ENCODE measurements at regions not wholly inside any gene's neighbourhood (a gene's known extent, or its start where the extent isn't known, plus 50 kb on each side); places are given as distances from the start of the nearest gene placed in this dataset.

DNA sequence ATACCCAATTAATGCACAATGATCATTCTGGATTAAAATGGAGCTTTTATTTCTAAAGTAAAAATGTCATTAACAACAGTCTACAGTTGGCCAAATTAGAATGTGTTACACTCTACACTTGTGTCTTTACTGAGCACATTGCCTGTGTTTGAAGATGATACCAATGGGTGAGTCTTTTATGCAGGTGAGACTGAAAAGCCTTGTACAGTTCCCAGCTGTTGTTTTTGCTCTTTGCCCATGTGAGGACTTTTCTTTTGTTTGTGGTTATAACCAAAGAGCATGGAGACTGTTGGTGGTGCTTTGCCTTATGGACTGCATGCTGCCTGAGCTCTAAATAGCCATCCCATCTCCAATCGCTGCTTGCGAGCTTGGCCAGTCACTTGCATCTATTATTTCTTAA lies 264.5 kb downstream of the GATA3 start:
- H3K27me3 ChIP-seq, result peaks cover 6% of the 10 kb centered on the region
- no peak for DNase-seq (ENCODE audit: low spot score)

DNA sequence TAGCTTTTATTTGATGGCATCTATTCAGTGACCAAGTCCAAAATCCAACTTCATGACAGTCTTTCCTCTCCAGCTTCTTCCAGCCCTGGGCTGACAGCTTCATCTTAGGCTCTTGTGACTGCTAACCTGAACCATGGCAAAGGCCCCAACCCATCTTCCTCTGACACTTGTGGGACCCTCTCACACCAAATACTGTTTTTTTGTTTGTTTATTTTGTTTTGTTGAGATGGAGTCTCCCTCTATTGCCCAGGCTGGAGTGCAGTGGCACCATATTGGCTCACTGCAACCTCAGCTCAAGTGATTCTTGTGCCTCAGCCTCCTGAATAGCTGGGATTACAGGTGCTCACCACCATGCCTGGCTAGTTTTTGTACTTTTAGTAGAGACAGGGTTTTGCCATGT lies 265.2 kb downstream of the GATA3 start:
- Histone ChIP-seq H3K4me3 (no peak overlapping the region), H2AFZ (no peak overlapping the region), H3K79me2 (no peaks in the 10 kb centered on the region), H3K36me3 (replicated peaks; ENCODE audit: insufficient read depth, low read depth) (no peaks in the 10 kb centered on the region), H3K9me2 (replicated peaks; ENCODE audit: insufficient read depth) (no peaks in the 10 kb centered on the region), H3K27me3 (peaks cover 6% of the 10 kb centered on the region), H3K4me2 (no peak overlapping the region), H3K4me1 (ENCODE audit: insufficient read depth) (no peaks in the 10 kb centered on the region), H4K20me1 (ENCODE audit: insufficient read depth, poor library complexity, severe bottlenecking) (no peaks in the 10 kb centered on the region), H3K9me3 (ENCODE audit: low read depth) (no peaks in the 10 kb centered on the region), H3K27ac (no peak overlapping the region)
- DNase-seq (ENCODE audit: low spot score), result no peak
- TF ChIP-seq, protein P1, sequence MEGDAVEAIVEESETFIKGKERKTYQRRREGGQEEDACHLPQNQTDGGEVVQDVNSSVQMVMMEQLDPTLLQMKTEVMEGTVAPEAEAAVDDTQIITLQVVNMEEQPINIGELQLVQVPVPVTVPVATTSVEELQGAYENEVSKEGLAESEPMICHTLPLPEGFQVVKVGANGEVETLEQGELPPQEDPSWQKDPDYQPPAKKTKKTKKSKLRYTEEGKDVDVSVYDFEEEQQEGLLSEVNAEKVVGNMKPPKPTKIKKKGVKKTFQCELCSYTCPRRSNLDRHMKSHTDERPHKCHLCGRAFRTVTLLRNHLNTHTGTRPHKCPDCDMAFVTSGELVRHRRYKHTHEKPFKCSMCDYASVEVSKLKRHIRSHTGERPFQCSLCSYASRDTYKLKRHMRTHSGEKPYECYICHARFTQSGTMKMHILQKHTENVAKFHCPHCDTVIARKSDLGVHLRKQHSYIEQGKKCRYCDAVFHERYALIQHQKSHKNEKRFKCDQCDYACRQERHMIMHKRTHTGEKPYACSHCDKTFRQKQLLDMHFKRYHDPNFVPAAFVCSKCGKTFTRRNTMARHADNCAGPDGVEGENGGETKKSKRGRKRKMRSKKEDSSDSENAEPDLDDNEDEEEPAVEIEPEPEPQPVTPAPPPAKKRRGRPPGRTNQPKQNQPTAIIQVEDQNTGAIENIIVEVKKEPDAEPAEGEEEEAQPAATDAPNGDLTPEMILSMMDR (IDR thresholded peaks at IDR 0.05; ENCODE audit: poor library complexity), result no peak
- TF ChIP-seq EZH2phosphoT487 (IDR thresholded peaks at IDR 0.05; ENCODE audit: low read depth, severe bottlenecking, unreplicated experiment) (no peak), EZH2 (IDR thresholded peaks at IDR 0.05; ENCODE audit: borderline replicate concordance) (no peak)

More for the DNA sequence above, 264.5 kb downstream of the GATA3 start:
- Histone ChIP-seq H3K4me1 (ENCODE audit: insufficient read depth) (no peaks in the 10 kb centered on the region), H4K20me1 (ENCODE audit: insufficient read depth, poor library complexity, severe bottlenecking) (no peaks in the 10 kb centered on the region), H3K9me2 (replicated peaks; ENCODE audit: insufficient read depth) (no peaks in the 10 kb centered on the region), H3K9me3 (ENCODE audit: low read depth) (no peaks in the 10 kb centered on the region), H2AFZ (no peak overlapping the region), H3K36me3 (replicated peaks; ENCODE audit: insufficient read depth, low read depth) (no peaks in the 10 kb centered on the region), H3K79me2 (no peaks in the 10 kb centered on the region), H3K4me2 (no peak overlapping the region), H3K27ac (no peak overlapping the region), H3K4me3 (no peak overlapping the region)
- TF ChIP-seq EZH2 (IDR thresholded peaks at IDR 0.05; ENCODE audit: borderline replicate concordance) (no peak), EZH2phosphoT487 (IDR thresholded peaks at IDR 0.05; ENCODE audit: low read depth, severe bottlenecking, unreplicated experiment) (no peak)
- TF ChIP-seq, protein P1 (IDR thresholded peaks at IDR 0.05; ENCODE audit: poor library complexity), result no peak
- 92% methylated on average over 2 of the region's 2 CpGs for WGBS (ENCODE audit: low lambda C conversion rate, missing lambda C conversion rate)

GRCh38 chr10:8321990-8322389 lies 267.5 kb downstream of the GATA3 start:
- no peak overlapping the region for H2AFZ ChIP-seq
- no peak for DNase-seq (ENCODE audit: low spot score)

More at GRCh38 chr10:8321990-8322389, 267.5 kb downstream of the GATA3 start:
- no peak overlapping the region for H3K27ac ChIP-seq
- H3K4me1 ChIP-seq (ENCODE audit: insufficient read depth), result no peaks in the 10 kb centered on the region
- no peaks in the 10 kb centered on the region for H3K9me2 ChIP-seq (replicated peaks; ENCODE audit: insufficient read depth)
- WGBS (ENCODE audit: low lambda C conversion rate, missing lambda C conversion rate), result 75% methylated on average over 2 of the region's 2 CpGs
- H3K79me2 ChIP-seq, result no peaks in the 10 kb centered on the region
- TF ChIP-seq EZH2phosphoT487 (IDR thresholded peaks at IDR 0.05; ENCODE audit: low read depth, severe bottlenecking, unreplicated experiment), result no peak
- no peak for TF ChIP-seq EZH2 (IDR thresholded peaks at IDR 0.05; ENCODE audit: borderline replicate concordance)
- TF ChIP-seq, protein P1 (IDR thresholded peaks at IDR 0.05; ENCODE audit: poor library complexity), result no peak
- H3K4me3 ChIP-seq, result no peak overlapping the region
- no peaks in the 10 kb centered on the region for H4K20me1 ChIP-seq (ENCODE audit: insufficient read depth, poor library complexity, severe bottlenecking)
- H3K9me3 ChIP-seq (ENCODE audit: low read depth), result no peaks in the 10 kb centered on the region
- H3K36me3 ChIP-seq (replicated peaks; ENCODE audit: insufficient read depth, low read depth), result no peaks in the 10 kb centered on the region
- H3K27me3 ChIP-seq, result peaks cover 6% of the 10 kb centered on the region
- no peak overlapping the region for H3K4me2 ChIP-seq
